ENCODE measurements at regions not wholly inside any gene's neighbourhood (a gene's known extent, or its start where the extent isn't known, plus 50 kb on each side); places are given as distances from the start of the nearest gene placed in this dataset.

- TF ChIP-seq POLR2AphosphoS5 (IDR thresholded peaks at IDR 0.05; ENCODE audit: borderline replicate concordance, low read depth, low read length) (no peak), EZH2 (IDR thresholded peaks at IDR 0.05) (no peak), FOXP2 (optimal IDR thresholded peaks at IDR 0.05; ENCODE audit: control extremely low read depth, extremely low read length, insufficient read depth) (no peak)
These were observed 1421.9 kb downstream of the BRD1 start for GRCh38 chr22:48405741-48406140.
